CD4-positive, alpha-beta T cell treated with Interferon gamma for 1 hour (primary cell): ENCODE measurements at regions not wholly inside any gene's neighbourhood (a gene's known extent, or its start where the extent isn't known, plus 50 kb on each side); places are given as distances from the start of the nearest gene placed in this dataset.
"Not testable (repeated sequence)": the region's sequence is repeated elsewhere in the genome, so short reads cannot be mapped to it uniquely, and the experiment has no call there.

Source experiments
- DNase-seq: peaks from one replicate; pipeline ENCODE4 v3.0.0-alpha.2; 2020

DNA sequence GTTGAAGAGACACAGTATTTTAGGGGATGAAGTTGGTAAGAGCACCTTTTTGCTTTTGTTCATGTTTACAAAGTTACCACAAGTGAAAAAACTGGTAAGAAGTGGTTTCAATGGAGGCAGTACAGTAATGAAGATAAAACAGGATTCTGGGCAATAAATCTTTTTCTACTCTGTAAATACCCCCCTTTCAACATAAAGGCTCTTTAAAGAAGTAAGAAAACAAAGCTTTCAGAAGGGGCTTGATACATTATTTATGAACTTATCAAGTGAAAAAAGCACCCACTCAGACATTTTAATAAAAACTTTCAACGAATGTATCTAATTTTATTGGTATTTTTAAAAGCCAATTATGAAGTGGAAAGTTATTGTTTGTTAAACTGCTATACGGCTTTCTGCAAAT is 522.9 kb downstream of the ZEB2 start:
- no peak for DNase-seq

GRCh38 chr2:143994961-143995360 is 525.0 kb downstream of the ZEB2 start:
- no peak for DNase-seq

DNA sequence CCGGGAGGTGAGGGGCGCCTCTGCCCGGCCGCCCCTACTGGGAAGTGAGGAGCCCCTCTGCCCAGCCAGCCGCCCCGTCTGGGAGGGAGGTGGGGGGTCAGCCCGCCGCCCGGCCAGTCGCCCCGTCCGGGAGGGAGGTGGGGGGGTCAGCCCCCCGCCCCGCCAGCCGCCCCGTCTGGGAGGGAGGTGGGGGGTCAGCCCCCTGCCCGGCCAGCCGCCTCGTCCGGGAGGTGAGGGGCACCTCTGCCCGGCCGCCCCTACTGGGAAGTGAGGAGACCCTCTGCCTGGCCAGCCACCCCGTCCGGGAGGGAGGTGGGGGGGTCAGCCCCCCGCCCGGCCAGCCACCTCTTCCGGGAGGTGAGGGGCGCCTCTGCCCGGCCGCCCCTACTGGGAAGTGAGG is 528.3 kb downstream of the ZEB2 start:
- not testable (repeated sequence) for DNase-seq

DNA sequence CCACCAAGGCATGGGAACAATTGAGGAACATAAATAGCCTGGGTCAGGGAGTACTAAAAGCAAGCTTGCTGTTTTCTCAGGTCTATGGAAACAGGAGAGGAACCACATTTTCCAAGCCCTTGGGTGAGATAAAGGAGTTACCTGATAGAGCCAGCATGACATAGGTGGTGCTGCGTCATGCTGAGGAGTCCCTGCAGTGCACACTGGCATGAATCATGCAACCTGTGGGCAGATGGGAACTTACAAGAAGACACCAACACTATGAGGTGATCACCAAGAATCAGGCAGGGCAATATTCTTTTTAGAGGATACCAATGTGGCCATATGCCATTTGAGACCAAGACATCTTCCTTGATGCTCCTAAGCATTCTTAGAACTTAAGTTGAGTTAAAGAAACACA is 531.8 kb downstream of the ZEB2 start:
- DNase-seq: no peak

DNA sequence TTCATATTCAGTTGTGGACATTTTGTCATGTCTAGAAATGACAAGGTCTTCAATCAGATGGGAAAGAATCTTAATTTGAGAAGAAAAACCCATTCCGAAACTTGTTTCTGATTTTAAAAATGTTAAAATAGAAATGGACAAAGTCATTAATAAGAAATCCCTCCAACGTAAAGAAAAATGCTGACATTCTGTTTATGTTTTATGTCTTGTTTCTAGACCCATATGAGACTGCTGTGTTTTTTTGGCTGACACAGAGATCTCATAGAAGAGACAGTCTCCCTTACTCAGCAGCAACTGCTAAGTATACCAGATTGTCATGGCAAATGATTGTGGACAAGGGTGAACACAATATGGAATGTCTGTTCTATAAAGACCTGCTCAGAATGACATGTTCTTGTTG is 538.5 kb downstream of the ZEB2 start:
- no peak for DNase-seq

GRCh38 chr2:143977356-143977755 is 542.6 kb downstream of the ZEB2 start:
- DNase-seq: no peak

- no peak for DNase-seq
These were observed 544.7 kb downstream of the ZEB2 start for GRCh38 chr2:143975216-143975615.

DNA sequence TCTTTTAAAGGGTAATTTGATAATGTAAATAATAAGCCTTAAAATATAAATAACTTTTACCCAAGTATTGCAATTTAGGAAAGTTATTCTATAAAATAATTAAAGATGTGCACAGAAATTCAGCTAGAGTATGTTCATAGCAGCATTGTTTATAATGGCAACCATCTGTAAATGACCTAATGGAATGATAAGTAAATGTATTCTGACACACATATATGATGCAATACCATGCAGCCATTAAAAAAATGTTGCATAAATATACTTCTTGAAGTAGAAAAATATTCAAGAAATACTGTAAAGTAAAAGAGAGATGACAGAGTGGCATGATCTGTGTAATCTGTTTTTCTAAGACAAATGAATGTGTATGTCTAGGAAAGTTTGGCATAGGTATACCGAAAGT is 545.7 kb downstream of the ZEB2 start:
- no peak for DNase-seq

DNA sequence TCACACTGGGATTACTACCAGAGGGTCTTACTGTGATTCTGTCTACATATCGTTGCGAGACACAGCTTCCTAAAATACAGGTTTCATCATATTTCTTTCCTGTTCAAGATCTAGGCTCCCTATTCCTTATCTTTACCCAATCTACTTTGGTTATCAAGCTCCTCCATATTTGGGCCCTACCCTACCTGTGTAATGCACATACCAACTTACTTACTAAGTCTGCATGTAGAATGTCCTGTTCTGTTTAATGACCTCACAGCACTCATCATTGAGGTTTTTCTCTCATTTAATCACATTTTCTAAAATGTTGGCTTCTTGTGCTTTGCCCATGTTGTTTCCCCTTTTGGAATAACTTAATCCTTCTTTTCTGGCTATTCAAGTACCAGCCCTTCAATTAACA is 551.1 kb downstream of the ZEB2 start:
- DNase-seq: no peak

GRCh38 chr2:143968360-143968759 is 551.6 kb downstream of the ZEB2 start:
- DNase-seq: no peak

DNA sequence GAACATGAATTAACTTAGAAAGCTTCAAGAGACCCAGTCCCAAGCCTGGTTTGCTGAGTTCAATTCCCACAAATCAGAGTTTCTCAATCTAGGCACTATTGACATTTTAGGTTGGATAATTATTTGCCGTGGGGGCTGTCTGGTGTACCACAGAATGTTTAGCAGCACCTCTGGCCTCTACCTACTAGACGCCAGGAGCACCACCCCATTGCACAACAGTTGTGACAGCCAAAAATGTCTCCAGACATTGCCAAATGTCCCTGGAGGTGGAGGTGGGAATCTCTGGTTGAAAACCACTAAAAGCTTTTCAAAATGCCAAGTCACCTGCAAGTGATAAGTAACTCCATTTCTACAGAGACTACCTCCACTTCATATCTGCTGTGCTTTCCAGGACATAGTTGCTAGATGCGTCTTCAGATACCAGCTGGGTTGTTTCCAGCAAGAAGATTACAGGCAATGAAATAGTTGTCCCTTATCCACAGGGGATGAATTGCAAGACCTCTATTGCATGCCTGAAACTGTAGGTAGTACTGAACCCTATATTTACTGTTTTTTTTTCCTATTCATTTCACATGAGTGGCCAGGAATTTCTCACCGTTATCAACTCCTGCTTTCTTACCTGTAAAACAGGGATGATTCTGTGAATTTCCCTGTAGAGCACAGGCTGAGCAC is 554.3 kb downstream of the ZEB2 start:
- DNase-seq: no peak

DNA sequence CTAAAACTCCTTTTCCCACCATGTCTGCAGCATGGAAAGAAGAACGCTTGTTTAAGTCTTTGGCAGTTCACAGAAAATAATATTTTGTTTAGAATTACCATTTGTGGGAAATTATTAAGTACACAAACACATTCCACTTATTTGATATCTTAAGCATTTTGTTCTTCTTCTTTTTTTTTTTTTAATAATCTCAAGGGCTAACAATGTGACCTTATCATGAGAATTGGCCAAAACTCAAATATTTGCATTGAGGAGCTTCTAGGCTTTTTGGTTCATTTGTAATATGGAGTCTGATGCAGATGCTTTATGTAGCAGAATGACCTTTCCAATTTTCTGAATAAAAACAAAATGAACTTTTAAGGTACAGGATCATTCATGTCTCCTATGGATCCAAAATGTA is 555.0 kb downstream of the ZEB2 start:
- DNase-seq: no peak

DNA sequence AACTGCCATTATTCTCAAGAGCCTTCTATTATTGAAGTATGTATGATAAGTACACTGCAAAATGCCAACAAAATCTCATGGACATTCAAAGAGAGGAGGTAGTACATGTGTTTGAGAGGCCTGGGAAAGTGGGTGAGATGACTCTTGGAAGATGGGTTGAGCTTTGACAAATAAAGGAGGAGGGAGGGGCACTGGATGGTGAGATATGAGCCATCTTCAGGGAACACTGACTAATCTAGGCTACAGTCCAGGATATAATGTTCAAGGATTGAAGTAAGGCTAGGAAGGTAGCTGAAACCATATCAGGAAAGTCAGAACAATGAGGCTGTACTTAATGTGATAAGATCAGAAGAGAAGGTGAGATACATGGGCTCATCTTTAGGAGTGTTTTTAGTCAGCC is 559.7 kb downstream of the ZEB2 start:
- DNase-seq: no peak

- DNase-seq: no peak
These were observed 562.6 kb downstream of the ZEB2 start for GRCh38 chr2:143957321-143957720.

GRCh38 chr2:143955401-143956065 is 564.4 kb downstream of the ZEB2 start:
- DNase-seq: no peak

DNA sequence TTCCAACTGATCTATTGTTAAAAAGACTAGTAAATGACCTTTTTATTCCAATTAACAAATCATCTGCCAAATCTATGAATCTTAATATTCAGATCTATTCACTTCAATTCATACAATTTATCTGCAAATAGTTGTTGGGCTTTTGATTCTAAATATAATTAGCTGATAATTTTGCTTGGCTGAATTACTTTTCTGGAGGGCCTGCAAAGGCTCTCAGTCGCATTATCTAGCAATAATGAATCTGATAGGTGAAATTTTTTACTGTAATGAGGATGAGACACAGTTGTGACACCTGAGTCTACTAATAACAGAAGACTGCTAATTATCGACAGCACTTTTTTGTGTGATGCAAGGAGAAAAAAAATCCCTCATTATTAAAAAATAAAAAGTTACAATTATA is 565.1 kb downstream of the ZEB2 start:
- DNase-seq: no peak

- no peak for DNase-seq
These were observed 565.7 kb downstream of the ZEB2 start for GRCh38 chr2:143954186-143954585.

GRCh38 chr2:143953451-143954030 is 566.4 kb downstream of the ZEB2 start:
- no peak for DNase-seq

GRCh38 chr2:143952536-143952935 is 567.4 kb downstream of the ZEB2 start:
- DNase-seq: no peak

DNA sequence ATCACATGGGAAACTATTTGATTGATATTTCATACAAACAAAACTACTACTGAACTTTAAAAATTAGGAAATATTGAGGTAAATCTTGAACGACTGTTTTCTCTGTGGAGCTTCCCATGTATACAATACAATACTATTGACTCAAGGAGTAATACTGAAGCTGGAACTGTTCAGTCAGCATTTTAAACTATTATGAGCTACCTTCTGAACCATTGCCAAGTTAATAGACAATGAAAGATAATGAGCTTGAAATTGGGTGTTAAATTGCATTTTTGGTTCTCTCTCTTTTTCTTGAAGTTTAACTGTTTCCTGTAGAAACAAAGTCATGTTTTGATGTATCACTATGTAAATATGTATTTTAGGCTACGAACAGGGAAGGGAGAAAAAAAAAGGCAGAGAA is 569.2 kb downstream of the ZEB2 start:
- no peak for DNase-seq

DNA sequence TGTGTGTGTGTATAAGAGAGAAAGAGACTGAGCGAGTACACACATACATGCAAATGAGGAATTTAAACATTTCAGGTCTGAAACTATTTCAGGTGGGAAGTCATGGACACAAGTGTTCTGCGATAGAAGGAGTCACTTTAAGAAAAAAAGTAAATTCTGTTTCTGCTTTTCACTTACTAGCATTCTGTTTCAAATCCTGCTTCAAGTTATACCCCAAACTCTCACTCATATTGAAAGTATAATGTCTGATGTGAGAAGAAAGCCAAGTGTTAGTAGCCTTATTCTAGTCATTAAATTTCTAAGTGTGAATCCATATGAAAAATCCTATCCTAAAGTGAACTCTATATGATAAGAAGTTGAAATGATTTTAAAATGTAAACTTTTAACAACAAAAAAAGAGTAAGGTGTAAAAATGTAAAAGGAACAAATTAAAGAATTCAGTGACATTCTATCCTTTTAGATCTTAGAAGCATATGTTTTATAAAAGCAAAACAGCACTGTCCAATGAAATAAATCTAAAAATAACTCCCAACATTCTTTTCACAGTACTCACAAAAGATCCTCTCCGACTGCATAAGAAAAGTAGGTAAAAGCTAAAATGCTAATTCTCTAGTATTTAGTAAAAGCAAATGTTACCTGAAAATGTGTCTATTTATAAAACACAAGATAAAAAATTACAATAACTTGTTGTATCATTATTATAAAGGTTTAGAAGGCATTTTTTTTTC is 570.6 kb downstream of the ZEB2 start:
- no peak for DNase-seq

- DNase-seq: no peak
These were observed 571.2 kb downstream of the ZEB2 start for GRCh38 chr2:143948710-143949109.

DNA sequence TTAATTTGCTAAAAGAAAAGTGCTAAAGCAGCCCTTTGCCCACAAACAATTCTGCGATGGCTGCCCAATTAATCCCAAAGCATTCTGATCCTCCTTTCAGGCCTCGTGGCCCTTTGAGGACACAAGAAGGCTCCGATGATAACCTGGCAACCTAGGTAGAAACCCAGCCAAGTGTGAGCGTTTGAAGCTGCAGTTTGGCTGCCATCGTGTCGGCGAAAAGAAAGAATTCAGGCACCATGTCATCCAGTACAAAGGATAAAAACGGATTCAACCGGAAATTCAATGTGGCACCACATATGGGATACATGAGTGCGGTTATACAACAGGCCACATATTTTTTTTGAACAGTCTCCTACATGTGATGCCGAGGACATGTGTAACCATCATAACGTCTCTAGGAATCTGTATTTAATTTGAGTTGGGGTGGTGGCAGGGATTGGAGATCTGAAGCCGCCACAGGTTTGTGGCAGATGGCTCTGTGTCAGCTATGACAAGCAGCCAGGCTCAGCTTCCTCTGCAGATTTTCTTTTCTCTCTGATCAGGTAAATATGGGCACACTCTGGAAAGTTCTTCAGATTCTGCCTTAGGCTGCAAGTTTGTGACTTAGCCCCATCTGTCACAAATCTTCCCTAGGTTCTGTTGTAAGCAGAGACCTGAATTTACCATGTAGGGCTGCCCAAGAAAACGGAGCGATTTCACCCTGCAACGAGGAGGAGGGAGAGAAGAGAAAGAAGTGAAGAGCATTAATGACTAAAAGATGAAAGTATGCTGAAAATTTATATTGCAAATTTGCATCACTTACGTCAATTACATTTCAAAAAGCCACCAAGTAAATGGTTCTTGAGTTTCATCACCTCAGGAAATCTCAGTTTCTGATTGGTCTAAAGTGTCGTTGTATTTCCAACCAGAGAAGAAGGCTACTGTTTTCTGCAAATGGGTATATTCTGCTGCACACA is 573.2 kb downstream of the ZEB2 start:
- no peak for DNase-seq
